HG03103 (cell line): ENCODE measurements at regions not wholly inside any gene's neighbourhood (a gene's known extent, or its start where the extent isn't known, plus 50 kb on each side); places are given as distances from the start of the nearest gene placed in this dataset.

Experiments used
- ATAC-seq: cut with Tn5 transposase; IDR thresholded peaks from one replicate; pipeline ENCODE4 v1.9.1; 2021; ENCODE audit warnings: low read depth; ENCODE audit not compliant: unreplicated experiment

DNA sequence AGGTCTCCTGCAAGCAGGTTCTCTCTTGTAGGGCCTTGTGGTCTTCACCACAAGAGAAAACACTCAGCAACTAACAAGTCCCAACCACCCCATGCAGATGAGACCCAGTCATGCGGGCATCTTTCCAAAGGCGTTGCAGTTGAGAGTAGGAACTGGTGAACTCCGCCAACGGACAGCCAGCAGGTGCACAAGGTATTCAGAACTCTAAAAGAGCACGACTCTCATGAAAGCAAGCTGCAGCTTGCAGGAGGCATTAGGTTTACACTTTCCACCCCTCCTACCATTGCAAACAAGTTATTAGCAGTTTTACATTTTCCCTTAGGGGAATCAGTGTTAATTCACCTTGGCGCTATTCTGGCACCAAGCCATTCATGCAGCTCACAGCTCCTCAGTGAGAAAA is 173.4 kb upstream of the KIT start:
- ATAC-seq: no peak

DNA sequence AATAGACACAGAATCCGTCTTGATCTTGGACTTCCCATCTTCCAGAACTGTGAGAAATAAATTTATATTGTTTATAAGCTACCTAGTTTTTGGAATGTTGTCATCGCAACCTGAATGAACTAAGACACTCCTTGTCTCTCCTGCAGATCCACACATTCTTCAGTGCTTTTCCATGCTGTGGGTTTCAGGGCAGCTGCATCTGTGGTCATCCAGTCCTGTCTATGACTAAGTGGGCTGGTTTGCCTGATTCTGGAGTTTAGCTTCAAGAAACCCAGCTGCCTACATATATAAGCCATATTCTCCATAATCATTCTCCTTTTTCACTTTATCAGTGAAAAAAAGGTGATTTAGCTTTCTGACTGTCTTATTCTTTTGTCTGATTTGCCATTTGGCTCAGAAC is 170.3 kb upstream of the KIT start:
- no peak for ATAC-seq

DNA sequence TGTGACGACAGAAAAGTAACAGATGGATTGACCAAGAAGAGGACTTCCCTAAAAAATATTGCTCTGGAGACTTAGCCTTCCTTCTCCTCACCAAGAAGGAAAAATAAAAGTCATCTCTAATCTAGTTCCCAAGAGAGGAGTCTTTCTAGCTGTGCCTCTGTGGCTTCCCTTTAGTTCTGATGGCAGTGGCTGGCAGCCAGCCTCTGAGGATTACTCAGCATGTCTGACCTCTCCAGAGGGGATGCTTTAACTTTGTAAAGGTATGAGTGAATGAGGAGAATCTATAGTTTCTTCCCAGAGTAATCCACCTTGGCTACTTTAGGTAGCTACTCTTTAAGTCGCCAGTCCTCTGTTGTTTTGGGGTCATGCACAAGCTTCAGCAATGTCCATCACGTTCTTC is 163.9 kb upstream of the KIT start:
- no peak for ATAC-seq

DNA sequence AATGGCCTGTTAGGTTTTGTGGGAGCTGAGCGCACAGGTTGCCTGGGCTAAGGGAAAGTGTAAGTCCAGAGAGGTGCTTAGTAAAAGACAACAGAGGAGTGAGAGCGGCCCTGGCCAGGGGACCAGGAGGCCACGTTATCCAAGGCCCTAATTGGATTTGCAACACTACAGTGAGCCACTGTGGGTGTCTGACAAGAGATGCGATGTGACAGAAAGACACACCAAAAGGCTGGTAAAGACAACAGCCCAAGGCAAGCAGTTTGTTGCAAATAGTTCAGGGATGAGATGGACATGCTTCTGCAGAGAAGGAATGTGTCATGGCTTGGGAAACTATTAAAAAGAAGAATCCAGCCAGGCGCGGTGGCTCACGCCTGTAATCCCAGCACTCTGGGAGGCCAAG is 162.7 kb upstream of the KIT start:
- no peak for ATAC-seq

DNA sequence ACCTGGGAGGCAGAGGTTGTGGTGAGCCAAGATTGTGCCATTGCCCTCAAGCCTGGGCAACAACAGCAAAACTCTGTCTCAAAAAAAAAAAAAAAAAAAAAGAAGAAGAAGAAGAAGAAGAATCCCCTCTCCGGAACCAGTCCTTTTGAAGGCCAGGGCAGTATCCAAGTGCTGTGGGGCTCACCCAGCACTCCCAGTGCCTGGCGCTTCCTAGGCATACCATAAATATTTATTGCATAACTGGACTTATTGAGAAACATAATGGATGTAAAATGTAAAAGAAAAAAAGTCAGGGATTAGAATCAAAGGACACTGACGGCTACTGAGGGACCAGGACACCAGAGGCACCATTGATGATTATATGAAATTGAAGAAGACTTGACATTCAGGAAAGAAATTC is 162.1 kb upstream of the KIT start:
- ATAC-seq: no peak

DNA sequence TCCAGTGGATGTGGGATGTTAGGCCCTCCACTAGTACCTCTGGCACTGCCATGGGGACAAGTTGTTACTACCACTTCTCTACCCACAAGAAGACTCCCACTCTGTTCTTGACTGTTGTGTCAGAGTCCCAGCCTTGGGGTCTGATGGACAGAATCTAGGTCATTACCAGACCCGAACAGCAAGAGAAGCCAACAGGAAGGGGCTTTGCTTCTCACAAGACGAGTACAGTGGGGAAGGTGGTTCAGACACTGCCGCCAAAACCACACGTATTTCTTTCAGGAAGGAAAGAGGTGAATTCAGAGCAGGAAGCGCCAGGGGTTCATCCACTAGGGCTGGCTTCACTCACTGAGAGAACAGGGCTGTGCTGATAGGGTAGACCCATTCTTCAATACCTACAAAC is 161.3 kb upstream of the KIT start:
- ATAC-seq: no peak

DNA sequence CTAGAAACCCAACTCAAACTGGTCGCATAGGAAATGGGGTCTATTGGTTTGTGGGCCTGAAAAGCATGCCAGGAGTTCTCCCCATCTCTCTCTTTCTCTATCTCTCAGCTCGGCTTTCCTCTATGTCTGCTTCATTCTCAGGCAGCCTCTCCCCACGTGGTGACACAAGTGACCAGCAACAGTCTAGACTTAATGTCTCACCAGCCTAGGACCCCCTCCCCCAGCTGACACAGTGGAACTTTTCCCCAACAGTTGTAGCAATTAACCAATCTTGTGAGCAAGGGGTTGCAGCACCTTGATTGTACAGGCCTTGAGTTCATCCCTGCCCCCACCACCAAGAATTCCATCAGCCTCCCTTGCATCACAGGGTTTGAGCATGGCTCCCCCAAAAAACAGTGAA is 159.8 kb upstream of the KIT start:
- ATAC-seq: no peak

DNA sequence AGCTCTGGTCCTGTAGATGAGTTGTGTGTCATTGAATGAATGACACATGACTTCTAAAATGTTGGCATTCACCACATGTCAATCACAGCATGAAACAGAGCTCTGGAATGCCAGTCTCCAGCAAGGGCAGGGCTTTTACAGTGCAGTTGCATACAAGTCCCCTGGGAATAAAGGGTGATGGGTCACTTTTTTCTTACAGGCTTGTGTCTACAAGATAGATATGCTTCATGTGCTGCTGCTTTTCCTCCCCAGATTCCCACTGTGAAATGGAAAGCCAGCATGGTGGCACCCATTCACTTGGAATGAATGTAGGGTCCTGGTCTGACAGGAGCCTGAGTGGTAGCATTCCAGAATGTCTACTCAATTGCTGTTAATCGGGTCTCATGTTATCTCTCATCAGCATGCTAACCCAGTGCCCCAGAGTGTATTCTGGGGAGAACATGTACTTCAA is 159.1 kb upstream of the KIT start:
- ATAC-seq: no peak

DNA sequence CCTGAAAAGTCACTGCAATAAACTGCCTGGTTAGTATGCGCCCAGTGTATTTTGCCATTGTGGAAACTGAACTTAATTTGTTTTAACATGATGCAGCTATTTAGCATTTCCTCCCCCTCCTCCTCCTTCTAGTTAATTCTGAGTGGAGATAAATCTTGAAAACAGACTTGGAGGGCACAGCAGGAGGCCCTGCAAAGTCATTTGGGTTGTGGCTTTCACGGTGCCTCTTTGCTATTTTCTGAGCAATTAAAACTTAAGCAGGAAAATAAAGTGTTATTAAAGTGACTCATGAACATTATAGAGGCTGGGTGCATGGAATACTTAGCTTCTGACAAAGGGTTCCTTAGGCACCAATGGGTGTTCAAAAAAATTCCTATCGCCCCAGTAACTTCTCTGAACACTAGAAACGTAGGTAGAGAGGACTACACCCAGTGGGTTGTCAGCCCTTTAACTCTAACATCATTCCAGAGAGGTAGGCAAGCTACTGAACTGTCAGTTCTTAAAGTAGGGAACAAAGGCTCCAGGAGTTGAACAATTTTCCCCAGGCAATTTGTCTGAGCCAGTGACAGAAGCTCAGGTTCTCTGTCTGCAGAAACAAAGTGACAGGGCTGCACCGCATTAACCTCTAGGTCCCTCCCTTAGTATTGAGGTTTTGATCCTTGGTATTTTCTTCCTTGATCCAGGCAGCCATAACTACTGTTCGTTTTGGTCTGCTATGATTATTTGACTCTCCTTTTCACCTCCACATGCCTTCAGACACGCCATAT is 158.3 kb upstream of the KIT start:
- no peak for ATAC-seq

DNA sequence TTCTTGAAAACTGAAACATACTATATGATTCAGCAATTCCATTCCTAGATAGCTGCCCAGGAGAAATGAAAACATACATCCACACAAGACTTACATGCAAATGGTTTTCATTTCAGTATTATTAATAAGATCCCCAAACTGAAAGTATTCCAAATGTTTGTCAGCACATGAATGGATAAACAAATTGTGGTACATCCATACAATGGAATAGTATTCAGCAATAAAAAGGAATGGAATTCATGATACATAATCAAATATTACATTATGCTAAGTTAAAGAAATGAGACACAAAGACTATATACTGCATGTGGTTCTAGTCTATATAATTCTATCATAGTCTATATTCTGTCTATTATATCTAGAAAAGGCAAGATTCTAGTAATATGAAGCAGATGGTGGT is 152.4 kb upstream of the KIT start:
- ATAC-seq: no peak

DNA sequence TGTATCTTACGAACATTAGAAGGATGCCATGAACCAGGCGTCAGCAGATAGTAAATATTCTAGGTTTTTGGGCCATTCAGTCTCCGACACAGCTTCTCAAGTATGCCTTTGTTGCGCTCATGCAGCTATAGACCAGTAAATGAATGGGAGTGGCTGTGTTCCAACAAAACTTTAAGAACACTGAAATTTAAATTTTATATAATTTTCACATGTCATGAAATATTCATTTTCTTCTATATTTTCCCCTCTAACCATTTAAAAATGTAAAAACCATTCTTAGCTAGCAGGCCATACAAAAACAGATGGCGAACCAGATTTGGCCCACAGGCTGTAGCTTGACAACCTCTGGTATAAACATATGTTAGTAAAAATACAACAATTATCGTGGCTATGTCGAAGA is 151.8 kb upstream of the KIT start:
- no peak for ATAC-seq

DNA sequence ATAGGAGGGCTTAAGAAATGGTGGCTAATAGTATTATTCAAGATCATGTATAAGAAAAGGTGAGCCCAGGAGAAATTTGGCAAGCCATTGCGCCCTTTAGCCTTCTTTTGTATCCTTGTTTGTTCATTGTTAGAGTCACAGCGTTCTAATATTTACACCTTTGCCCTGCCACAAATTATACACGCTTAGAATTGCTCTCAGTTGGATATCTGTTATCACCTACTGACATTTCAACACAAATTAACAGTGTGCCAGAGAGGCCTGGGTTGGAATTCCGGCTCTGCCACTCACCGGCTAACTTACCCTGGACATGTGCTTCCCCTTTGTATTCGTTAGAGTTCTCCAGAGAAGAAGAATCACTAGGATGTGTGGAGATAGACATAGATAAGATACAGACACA is 148.7 kb upstream of the KIT start:
- ATAC-seq: no peak

DNA sequence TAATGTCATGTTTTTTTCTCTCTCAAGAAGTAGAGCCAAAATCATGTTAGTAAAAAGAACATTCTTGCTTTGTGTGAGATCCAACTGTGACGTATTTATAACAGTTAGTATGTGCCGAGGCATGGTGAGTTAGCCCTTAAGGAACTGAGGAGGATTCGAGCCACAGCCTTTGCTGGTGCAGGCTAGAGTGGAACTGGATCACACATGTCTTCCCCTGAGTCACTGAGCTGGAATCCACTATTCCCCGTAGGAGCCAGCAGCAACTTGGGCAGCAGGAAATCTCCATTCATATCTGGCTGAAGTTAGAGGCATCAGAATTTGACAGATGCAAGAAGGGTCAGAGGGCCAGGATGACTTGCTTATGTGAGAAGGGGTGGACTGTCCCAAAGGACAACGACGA is 144.6 kb upstream of the KIT start:
- ATAC-seq: no peak

DNA sequence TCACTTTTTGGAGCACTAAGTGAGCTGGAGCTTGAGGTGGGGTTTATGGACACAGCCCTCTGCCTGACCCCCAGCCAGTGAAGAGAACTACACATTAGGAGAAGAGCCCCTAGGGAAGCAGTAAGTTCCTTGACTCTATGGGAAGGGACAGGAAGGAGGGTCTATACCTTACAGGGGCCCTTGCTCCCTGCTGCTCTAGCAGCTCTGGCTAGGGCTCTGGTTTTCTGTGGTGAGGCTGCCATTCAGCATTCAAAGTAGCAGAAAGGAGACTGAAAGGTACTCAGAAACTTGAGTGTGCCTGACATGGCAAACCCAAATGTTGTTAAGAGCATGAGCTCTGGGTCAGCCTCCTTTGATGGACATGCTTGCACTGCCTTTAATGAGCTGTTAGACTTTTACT is 144.0 kb upstream of the KIT start:
- no peak for ATAC-seq

DNA sequence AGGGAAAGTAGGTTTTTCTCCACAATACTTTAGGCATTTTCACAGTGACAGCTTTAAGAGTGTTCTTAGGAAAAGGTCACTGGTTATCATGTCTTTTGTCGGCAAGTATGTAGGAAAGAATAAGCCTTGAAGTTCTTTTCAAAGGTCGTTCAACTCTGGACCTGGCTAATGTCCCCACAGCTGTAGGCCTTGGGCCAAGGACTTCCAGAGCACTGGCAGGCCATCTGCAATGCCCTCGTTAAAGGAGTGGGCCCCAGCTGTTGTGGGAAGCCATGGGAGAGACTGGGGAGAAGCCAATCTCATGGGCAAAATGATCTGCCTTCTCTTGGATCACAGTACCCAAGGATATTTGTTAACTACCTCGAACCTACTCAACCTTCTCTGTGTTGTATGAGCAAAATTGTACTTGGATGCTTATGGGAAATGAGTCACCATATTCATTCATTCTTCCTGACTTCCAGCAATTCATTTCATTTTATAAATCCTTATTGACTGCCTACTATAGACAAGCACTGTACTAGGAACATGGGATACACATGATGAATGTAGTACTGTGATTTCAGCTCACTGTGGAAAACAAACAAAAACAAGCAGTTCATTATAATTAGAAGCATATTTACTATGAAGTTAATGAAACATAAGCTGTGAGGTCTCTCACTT is 141.1 kb upstream of the KIT start:
- no peak for ATAC-seq

DNA sequence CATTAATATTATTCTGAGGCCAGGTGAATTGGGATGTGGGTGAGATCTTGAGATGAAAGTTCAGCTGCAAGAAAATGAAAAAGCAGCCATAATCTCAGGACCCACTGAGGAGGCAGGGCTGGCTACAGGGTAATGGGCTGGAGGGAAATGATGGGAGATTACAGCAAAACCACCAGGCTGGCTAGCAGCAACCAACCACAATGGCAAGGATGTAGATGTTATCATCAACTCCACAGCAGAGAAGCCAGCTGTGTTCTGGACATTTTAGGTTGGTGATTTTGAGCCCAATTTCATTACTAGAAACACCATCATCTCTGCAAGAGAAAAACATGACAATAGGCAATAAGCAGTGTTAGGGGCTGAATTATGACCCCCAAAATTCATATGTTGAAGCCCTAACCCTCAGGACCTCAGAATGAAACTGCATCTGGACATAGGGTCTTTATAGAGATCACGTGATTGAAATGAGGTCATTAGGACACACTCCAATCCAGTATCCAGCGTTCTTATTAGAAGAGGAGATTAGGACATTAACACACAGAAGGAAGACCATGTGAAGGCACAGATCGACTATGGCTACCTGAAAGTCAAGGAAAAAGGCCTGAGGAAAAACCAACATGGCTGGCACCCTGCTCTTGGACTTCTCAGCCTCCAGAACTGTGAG is 139.8 kb upstream of the KIT start:
- no peak for ATAC-seq

DNA sequence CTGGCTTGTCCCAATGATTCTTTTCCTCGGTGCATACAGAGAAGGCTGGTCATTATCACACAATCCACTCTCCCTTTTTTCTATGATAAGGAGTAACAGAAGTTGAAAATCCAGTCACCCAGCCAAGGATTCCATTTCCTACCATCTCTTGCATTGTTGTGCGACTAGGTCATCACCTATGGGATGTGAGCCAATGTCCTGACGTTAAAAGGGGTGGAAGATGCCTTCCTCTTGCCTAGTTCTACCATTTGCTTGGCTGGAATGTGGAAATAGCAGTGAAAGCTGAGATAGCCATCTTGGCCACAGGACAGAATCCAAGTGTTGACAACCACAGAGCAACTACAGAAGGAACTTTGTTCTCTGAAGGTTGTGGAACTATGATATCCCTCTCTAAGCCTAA is 132.2 kb upstream of the KIT start:
- no peak for ATAC-seq

DNA sequence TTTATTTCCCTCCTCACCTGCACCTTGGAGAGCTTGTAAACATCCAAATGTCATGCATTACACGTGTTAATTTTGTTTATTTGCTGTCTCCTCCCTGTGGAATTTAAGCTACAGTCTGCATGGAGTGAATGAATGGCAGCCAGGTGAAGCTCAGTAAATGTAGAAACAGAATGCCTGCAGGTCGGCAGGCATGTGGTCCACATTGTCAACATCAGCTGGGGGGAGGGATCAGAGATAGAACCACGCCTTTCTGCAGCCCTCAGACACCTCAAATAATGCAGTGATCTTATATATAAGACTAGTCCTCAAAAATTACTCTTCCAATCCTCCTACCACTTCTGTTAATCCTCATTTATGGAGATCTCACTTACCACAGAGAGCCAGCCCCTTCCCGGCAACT is 131.2 kb upstream of the KIT start:
- ATAC-seq: no peak

DNA sequence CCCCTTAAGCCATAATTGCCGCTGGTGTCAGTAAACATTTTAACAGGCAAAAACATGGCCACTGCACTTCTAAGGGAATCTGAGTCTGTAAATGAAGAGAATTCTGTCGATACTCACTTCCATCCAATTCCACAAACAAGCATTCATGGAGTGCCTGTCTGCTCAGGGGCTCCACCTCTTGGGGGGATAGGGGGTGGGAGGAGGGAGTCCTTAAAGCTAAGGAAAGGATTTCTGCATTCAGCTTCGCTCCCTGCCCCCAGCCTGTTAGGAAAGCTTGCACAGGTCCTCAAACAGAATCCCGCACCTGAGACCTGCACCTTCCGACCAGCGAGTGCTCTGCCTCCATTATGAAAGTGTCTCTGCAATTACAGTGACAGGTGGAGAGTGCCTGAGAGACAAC is 130.2 kb upstream of the KIT start:
- no peak for ATAC-seq

DNA sequence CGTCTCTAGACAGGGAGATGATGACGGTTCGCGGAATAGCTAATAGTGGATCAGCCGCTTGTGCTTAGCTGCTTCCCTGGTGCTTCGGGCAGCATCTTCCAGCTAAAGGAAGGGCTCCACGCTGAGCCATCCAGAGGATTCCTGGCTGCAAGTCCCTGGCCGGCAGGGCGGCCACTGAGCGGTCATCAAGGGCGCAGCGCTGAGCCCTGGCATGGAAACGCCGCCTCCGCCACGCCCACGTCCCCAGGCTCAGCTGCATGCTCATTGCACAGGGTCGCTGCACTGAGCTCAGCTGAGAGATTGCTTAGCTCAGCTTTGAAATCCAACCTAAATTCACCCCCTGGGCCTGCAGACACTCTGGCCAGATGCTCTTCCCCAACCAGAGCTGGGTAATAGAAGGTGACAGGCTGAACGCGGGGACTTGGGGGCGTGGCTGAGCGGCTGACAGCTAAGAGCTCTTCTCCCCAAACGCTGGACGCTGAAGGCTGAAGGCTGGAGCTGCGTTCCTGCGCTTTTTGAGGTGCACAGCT is 118.2 kb upstream of the KIT start:
- no peak for ATAC-seq

DNA sequence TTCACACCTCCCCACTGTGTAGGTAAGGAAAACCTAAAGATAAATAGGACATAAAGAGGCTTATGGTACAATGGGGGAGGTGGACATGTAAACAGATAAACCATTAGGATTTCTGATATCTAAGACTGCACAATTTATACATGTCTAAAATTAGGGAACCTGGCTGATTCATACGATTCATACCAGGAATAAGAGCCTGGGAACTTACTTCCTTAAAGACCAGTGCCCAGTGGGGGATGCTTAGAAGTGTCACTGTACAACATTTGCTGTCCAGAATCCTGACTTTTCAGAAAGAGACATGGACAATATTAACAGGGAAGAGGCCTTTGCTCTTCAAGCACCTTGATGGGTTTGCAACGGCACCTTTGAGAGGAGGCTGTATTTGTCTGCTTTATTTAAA is 116.8 kb upstream of the KIT start:
- ATAC-seq: no peak
